Ascending aorta (tissue), 2 donors: ENCODE measurements at regions not wholly inside any gene's neighbourhood (a gene's known extent, or its start where the extent isn't known, plus 50 kb on each side); places are given as distances from the start of the nearest gene placed in this dataset.
"Not testable (repeated sequence)": the region's sequence is repeated elsewhere in the genome, so short reads cannot be mapped to it uniquely, and the experiment has no call there.

Experiments
- DNase-seq, 2 donors: peaks; one replicate each; pipeline ENCODE4 v3.0.0-alpha.2; 2019; ENCODE audit warnings: low spot score in 2 of 2
- H3K27ac ChIP-seq, 2 donors: fragments of 200-600 bp; sonication (generic); one replicate each; pipeline ENCODE4 v1.5.1; 2016 to 2017; ENCODE audit warnings: mild to moderate bottlenecking in 1 of 2
- H3K27me3 ChIP-seq: fragments of 200-600 bp; sonication (generic); one replicate; pipeline ENCODE4 v1.5.1; 2017
- H3K36me3 ChIP-seq, 2 donors: fragments of 200-600 bp; sonication (generic); one replicate each; pipeline ENCODE4 v1.5.1; 2016
- H3K4me1 ChIP-seq, 2 donors: fragments of 200-600 bp; sonication (generic); one replicate each; pipeline ENCODE4 v1.5.1; 2016 to 2017; ENCODE audit warnings: mild to moderate bottlenecking in 1 of 2
- H3K4me3 ChIP-seq, 2 donors: fragments of 200-600 bp; sonication (generic); one replicate each; pipeline ENCODE4 v1.5.1; 2016 to 2017; ENCODE audit warnings: mild to moderate bottlenecking in 1 of 2
- H3K9me3 ChIP-seq, 2 donors: fragments of 200-600 bp; sonication (generic); one replicate each; pipeline ENCODE4 v1.5.1; 2016
- intact Hi-C: fragments of 100-400 bp; cut with DNase I; formaldehyde crosslinking; loops from one replicate; pipeline ENCODE4 v1.15.1; 2023
- TF ChIP-seq, protein P1 (sequence below), 3 experiments: fragments of 200-600 bp in 2 of 3; fragments of 450-650 bp in 1 of 3; sonication (generic) in 2 of 3; IDR thresholded peaks; one replicate each; pipeline ENCODE4 v1.5.1; 2016 to 2019; ENCODE audit warnings: antibody characterized with exemption in 3 of 3, mild to moderate bottlenecking in 1 of 3, moderate library complexity in 1 of 3

DNA sequence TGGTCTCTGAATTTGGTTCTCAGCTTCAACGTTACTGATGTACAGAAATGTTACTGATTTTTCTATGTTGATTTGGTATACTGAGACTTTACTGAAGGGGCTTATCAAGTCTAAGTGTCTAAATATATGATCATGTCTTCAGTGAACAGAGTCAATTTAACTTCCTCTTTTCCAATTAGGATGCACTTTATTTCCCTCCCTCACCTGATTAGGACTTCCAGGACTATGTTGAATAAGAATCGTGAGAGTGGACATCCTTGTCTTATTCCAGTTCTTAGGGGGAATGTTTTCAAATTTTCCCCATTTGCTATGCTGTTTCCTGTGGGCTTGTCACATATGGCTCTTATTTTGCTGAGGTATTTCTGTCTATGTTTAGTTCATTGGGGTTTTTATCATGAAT lies 349.5 kb downstream of the PRR16 start:
- TF ChIP-seq, protein P1, sequence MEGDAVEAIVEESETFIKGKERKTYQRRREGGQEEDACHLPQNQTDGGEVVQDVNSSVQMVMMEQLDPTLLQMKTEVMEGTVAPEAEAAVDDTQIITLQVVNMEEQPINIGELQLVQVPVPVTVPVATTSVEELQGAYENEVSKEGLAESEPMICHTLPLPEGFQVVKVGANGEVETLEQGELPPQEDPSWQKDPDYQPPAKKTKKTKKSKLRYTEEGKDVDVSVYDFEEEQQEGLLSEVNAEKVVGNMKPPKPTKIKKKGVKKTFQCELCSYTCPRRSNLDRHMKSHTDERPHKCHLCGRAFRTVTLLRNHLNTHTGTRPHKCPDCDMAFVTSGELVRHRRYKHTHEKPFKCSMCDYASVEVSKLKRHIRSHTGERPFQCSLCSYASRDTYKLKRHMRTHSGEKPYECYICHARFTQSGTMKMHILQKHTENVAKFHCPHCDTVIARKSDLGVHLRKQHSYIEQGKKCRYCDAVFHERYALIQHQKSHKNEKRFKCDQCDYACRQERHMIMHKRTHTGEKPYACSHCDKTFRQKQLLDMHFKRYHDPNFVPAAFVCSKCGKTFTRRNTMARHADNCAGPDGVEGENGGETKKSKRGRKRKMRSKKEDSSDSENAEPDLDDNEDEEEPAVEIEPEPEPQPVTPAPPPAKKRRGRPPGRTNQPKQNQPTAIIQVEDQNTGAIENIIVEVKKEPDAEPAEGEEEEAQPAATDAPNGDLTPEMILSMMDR (IDR thresholded peaks at IDR 0.05): no peak
- H3K27ac ChIP-seq: no peak overlapping the region
- H3K27me3 ChIP-seq: no peaks in the 10 kb centered on the region
- no peaks in the 10 kb centered on the region for H3K4me1 ChIP-seq
- intact Hi-C loops: no loop called here
- no peak for DNase-seq
- no peaks in the 10 kb centered on the region for H3K36me3 ChIP-seq
- no peak overlapping the region for H3K4me3 ChIP-seq
- no peaks in the 10 kb centered on the region for H3K9me3 ChIP-seq

DNA sequence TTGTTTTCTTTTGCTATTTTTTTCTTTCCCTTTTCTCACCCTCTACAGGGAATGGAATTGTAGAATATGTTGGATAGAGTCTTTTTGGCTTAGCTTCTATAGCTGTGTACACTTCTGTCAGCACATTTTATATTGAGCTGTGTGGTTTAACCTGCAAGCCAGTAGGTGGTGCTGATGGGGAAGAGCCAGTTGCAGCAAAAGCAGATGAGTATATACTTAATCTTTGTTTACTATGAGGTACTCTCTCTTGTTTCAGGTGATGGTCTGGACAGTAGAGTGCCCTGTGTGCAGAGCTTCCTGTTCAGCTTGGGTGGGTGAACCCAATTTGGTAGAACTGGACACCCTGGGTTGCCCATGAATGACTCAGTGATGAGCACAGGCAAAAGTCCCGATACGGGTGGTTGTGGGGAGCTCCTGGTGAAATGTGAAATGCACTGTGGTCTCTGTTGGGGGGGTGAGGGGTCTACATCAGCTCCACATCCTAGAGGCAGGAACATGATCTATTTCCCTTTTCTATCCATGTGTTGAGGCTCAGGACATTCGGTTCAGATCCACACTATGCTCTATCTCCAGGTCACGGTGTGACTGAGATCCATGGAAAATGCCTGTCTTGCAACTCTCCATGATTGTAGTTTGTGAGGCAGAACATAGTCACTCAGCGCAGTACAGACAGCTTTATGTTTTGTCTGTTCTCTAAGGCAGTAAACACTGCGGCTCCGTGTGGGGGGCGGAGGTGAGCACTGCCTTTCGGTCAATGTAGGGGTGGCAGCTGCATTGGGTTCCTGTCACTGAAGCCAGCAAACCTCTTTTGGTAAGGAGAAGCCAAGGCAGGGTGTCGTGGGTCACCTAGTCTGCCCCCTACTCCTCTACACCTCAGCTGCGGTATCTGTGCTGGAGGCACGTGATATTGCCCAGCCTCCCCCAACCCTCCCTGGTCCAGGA lies 353.2 kb downstream of the PRR16 start:
- Histone ChIP-seq H3K27me3 (no peaks in the 10 kb centered on the region), H3K4me3 (no peak overlapping the region), H3K27ac (no peak overlapping the region), H3K9me3 (no peaks in the 10 kb centered on the region), H3K4me1 (no peaks in the 10 kb centered on the region), H3K36me3 (no peaks in the 10 kb centered on the region)
- intact Hi-C loops: no loop called here
- no peak for DNase-seq
- TF ChIP-seq, protein P1 (IDR thresholded peaks at IDR 0.05): no peak

DNA sequence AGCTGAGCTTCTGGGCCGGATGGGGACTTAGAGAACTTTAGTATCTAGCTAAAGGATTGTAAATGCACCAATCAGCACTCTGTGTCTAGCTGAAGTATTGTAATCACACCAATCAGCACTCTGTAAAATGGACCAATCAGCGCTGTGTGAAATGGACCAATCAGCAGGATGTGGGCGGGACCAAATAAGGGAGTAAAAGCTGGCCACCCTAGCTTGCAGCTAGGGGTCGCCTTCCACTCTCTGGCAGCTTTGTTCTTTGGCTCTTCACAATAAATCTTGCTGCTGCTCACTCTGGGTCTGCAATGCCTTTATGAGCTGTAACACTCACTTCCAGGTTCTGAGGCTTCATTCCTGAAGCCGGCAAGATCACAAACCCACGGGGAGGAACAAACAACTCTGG lies 354.0 kb downstream of the PRR16 start:
- TF ChIP-seq, protein P1 (IDR thresholded peaks at IDR 0.05): no peak
- no peak overlapping the region for H3K4me3 ChIP-seq
- no peaks in the 10 kb centered on the region for H3K9me3 ChIP-seq
- no peaks in the 10 kb centered on the region for H3K27me3 ChIP-seq
- intact Hi-C loops: no loop called here
- H3K4me1 ChIP-seq: no peaks in the 10 kb centered on the region
- no peaks in the 10 kb centered on the region for H3K36me3 ChIP-seq
- DNase-seq: no peak
- H3K27ac ChIP-seq: no peak overlapping the region

DNA sequence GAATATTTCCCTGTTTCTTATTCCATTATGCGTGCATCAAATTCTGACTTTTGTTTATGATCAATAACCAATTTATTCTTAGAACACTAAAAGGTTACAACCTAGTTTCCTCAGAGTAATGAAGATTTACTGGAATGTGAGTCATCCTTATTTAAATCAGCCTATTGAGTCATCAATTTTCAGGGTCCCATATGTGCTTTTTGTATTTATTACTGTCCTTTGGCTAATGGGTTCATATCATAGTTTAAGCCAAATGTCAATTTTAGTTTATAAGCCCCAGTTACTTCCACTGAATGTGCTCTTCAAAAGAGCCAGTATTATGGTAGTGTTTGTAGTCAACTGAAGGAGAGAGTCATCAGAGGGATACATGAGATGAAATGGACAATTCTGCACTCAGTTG lies 359.2 kb downstream of the PRR16 start:
- TF ChIP-seq, protein P1 (IDR thresholded peaks at IDR 0.05): no peak
- H3K9me3 ChIP-seq: no peaks in the 10 kb centered on the region
- no peaks in the 10 kb centered on the region for H3K4me1 ChIP-seq
- intact Hi-C loops: no loop called here
- no peak overlapping the region for H3K27ac ChIP-seq
- no peaks in the 10 kb centered on the region for H3K36me3 ChIP-seq
- no peak for DNase-seq
- no peak overlapping the region for H3K4me3 ChIP-seq
- no peaks in the 10 kb centered on the region for H3K27me3 ChIP-seq

DNA sequence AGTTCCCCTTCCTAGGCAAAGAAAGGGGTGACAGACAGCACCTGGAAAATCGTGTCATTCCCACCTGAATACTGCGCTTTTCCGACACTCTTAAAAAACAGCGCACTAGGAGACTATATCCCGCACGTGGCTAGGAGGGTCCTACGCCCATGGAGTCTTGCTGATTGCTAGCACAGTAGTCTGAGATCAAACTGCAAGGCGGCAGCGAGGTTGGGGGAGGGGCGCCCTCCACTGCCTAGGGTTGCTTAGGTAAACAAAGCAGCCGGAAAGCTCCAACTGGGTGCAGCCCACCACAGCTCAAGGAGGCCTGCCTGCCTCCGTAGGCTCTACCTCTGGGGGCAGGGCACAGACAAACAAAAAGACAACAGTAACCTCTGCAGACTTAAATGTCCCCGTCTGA lies 367.5 kb downstream of the PRR16 start:
- H3K4me3 ChIP-seq, H3K27ac ChIP-seq, H3K36me3 ChIP-seq, H3K4me1 ChIP-seq, H3K9me3 ChIP-seq, DNase-seq, intact Hi-C loops, H3K27me3 ChIP-seq: not testable (repeated sequence)

DNA sequence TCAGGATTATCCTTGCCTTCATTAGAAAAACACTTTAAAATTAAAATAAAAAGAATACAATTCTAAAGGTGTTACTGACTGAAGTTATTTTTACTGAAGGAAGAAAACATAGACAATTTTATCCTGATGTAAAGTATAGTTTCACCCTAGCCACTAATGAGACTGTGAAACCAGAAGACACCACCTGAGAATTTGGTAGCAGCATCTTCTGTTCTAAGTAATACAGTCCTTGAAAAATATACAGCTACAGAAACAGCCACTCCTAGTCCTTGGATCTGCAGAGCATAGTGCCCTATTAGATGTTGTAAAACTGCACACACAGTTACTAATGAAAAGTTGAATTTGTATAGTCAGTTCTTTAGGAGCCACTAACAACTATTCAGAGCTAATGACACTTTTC lies 377.7 kb downstream of the PRR16 start:
- intact Hi-C loops: no loop called here
- Histone ChIP-seq H3K9me3 (no peaks in the 10 kb centered on the region), H3K36me3 (no peaks in the 10 kb centered on the region), H3K27me3 (no peaks in the 10 kb centered on the region), H3K4me3 (no peak overlapping the region), H3K27ac (no peak overlapping the region), H3K4me1 (no peaks in the 10 kb centered on the region)
- no peak for DNase-seq
- TF ChIP-seq, protein P1 (IDR thresholded peaks at IDR 0.05): no peak
